NCI-H2196 treated with DMSO at 0.1 percent for 48 hours (cell line): ENCODE measurements at regions not wholly inside any gene's neighbourhood (a gene's known extent, or its start where the extent isn't known, plus 50 kb on each side); places are given as distances from the start of the nearest gene placed in this dataset.
A peak's percentile ranks its signal among the peaks of the same experiment; 100 is the strongest.

Source experiments
- DNase-seq: peaks from one replicate; lab custom pipeline; 2025; ENCODE audit not compliant: unreplicated experiment; lab: John Stamatoyannopoulos, UW

- no peak for DNase-seq
Measured at GRCh38 chr18:23341983-23342382, 111.1 kb upstream of the RIOK3 start.

- no peak for DNase-seq
Measured at GRCh38 chr18:23342506-23342905, 110.6 kb upstream of the RIOK3 start.

GRCh38 chr18:23350188-23350587 lies 102.9 kb upstream of the RIOK3 start:
- DNase-seq = no peak

DNA sequence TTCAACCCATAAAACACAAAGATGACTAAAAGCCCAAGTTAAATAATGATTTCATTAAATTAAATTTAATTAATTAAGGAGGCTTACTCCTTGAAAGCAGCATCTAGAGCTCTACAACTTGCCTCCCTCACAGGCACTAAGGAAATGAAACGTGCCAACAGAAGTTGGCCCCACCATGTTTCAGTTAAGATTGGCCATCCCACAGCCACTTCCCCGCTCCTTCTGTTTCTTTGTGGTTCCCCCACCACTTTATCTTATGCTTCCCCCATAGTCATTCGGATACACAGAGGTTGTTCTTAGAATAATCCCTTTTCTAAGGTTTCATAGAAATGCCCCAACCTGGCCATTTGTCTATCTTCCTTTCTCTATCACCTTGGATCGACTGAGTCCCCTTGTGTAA lies 101.6 kb upstream of the RIOK3 start:
- DNase-seq = no peak

DNA sequence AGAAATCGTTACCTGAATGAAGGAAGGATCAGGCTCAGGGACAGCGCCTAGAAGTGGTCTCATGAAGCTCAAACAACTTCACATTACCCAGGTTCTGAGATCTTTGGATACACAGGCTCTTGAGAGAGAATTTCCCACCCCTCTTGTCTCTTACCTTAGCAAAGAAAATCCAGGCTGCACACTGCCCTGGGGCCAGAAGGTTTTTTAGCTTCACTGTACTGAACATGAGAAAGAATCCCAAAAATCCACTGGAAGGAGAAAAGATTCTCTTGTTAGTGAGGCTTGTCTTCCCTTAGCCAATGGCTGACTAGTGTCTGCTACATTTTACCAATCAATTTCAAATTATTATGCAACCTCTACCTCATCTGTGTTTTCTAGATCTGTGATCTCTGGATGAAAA lies 101.0 kb upstream of the RIOK3 start:
- DNase-seq = no peak

DNA sequence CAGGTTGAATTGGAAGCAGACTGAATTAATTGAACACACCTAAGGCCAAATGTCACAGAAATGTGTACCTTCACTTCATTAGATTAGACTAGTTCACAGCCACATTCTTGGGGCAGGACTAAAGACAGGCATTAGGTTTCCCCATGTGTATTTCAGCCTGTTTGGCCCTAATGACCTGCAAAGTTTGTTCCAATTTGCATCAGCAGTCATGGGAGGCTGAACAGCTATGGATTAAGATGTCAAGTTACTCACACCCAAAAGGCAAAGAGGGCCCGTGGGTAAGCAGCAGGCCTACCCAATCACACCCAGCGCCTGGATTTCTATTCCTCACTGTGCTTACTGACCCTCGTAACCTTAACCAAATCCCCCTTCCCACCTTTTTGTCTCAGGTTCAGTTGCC lies 99.6 kb upstream of the RIOK3 start:
- no peak for DNase-seq

DNA sequence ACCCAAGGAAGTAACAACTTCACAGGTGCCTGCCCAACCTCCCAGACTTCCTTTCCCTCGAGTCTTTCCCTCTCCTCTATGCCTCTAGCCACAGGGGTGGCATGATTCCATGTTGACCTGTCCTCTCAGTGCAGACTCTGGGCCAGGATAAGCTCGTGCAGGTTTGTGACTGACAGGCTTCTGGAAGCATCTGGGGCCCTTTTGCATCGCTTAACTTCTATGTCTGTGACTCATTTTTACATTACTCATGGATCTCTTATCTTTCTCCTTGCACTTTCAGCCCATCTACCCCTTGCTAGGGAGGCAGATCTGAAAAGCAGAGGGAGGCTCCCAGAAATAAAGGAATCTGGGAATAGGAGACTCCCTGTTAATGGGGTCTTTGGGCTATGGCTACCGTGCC lies 98.5 kb upstream of the RIOK3 start:
- DNase-seq = no peak

- no peak for DNase-seq
Measured at GRCh38 chr18:23355206-23355605, 97.9 kb upstream of the RIOK3 start.

DNA sequence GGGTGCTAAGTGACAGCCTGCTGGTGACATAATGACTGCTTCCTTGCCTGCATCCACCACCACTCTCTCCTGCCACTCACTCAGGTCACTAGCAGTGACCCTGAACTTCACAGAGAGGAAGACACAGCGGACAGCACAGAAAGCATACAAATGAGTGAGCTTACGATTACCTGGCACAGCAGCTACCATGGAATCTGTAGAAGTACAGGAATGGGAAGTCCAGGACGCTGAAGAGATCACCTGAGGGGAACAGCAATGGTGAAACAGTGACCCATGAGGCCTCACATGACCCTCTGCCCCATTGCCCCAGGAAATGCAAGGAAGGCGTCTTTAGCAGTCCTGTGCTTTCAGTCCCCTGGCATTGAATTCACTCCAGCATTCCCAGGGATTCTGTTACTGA lies 96.7 kb upstream of the RIOK3 start:
- no peak for DNase-seq

GRCh38 chr18:23356915-23357601 lies 96.0 kb upstream of the RIOK3 start:
- no peak for DNase-seq

DNA sequence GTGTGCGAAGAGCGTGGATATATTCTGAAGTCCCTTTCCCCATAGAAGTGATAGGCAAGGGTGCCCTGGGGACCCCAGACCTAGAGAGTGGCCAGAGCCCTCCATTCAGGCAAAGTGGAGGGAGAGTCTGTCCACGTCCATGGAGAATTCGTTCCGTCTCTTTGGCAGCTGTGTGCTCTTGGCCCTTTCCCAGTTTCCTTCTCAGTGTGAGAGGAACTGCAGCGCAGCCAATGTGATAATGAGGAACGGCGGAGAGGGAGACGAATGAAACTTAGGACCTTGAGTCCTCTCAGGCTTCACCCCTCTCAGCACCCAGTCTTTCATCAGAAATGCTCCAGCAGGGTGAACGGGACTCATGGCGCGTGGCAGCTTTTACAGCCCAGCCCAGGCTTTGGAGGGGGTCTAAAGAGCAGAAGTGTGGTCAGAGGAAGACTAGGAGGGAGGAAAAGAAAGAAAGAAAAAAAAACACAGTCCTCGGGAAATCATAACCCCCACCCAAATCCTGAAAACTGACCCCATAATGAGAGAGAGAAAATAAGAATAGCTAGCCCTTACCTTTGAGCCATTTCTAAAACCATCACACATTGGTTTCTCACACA lies 95.0 kb upstream of the RIOK3 start:
- DNase-seq = no peak

DNA sequence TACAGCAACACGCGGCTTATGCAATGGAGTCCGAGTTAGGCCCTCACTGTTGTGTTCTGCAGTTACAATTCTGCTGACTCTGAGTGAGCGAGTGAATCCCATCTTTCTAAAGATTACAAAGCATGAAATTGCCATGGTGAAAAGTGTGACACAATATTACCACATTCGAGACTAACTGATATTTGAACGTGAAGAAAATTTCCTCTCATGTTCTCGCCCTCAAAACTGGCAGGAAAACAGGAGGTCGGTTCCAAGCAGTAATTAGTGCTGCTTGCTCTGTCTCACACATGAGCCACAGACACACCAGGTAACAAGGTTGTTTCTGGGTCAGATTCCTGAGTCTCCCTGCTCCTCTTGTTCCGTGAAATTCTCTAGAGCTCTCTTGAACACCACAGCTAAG lies 93.7 kb upstream of the RIOK3 start:
- DNase-seq = no peak

DNA sequence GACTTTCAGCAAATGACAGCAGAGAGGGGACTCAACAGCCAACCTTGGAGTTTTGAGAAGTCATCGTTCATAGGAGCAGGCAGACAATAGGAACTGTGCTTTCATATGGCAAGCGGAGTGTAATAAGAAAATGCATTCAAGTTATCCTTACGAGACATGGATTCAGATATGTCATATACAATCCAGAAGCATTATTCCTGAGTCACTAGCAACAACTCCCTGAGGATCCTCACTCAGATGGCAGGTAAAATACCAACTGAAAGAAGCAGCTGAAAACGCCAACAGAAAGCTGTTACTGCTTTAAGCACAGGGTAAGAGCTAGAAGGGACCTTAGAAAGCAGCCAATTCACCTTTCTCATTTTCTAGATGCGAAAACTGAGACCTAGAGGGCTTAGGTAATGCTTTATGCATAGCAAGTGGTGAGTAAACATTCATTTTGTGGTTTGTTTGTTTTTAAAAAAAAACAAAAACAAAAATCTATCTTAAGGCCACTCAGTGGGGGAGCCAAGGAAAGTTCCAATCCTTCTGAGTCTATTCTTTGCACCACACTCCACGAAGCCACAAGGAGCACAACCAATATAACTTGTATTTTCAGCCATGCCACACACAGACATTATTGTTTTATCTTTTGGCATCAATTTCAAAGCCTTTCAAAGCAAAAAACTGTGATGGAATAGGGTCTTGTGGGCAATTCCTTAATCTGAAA lies 89.1 kb upstream of the RIOK3 start:
- no peak for DNase-seq

GRCh38 chr18:23365602-23366001 lies 87.5 kb upstream of the RIOK3 start:
- DNase-seq = no peak

DNA sequence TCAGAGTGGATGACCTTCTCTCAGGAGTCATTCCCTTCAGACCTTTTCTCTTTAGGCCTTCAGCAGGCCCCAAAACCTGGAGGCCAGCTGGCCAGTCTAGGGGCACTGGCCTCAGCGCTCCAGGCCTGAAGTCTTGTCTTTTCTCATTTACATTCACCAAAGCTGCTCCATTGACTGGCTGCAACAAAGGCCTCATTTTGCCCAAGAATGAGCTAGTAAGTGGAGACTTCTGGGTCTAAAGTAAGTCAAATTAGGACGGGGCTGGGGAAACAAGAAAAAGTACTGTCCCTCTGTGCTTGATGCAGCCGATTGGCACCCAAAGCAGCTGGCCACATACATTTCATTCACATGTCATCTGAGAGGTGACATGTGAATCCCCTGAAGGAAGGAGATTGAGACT lies 83.8 kb upstream of the RIOK3 start:
- no peak for DNase-seq

GRCh38 chr18:23373570-23373969 lies 79.5 kb upstream of the RIOK3 start:
- no peak for DNase-seq

- no peak for DNase-seq
Measured at GRCh38 chr18:23377669-23378301, 75.3 kb upstream of the RIOK3 start.

- DNase-seq = no peak
Measured at GRCh38 chr18:23378302-23378686, 74.8 kb upstream of the RIOK3 start.

GRCh38 chr18:23380001-23380550 lies 73.0 kb upstream of the RIOK3 start:
- peak; percentile 13 for DNase-seq

- no peak for DNase-seq
Measured at GRCh38 chr18:23380817-23381216, 72.3 kb upstream of the RIOK3 start.

GRCh38 chr18:23383494-23383893 lies 69.6 kb upstream of the RIOK3 start:
- no peak for DNase-seq
